Neural cell (in vitro differentiated cells): ENCODE measurements at regions not wholly inside any gene's neighbourhood (a gene's known extent, or its start where the extent isn't known, plus 50 kb on each side); places are given as distances from the start of the nearest gene placed in this dataset.

ENCODE experiments used
- H2AFZ ChIP-seq: fragments of 200-600, 300-800 bp; sonication (generic), shearing (Covaris generic); 2 replicates; pipeline ENCODE4 v1.6.0; 2014; ENCODE audit warnings: low read depth, mild to moderate bottlenecking, antibody characterized with exemption, low read length, moderate library complexity
- H3F3A ChIP-seq: fragments of 200-600 bp; shearing (Covaris generic); 2 replicates; pipeline ENCODE4 v1.6.1; 2016; ENCODE audit warnings: mild to moderate bottlenecking, moderate library complexity, mixed read lengths, antibody characterized with exemption, low read length; ENCODE audit not compliant: insufficient read depth, poor library complexity, severe bottlenecking
- H3K27ac ChIP-seq: fragments of 200-600, 300-800 bp; sonication (generic), shearing (Covaris generic); 2 replicates; pipeline ENCODE4 v1.5.1; 2014; ENCODE audit warnings: mild to moderate bottlenecking, low read length, moderate library complexity
- H3K27me3 ChIP-seq: fragments of 300-800, 200-600 bp; sonication (generic), shearing (Covaris generic); 2 replicates; pipeline ENCODE4 v1.6.0; 2014; ENCODE audit warnings: mild to moderate bottlenecking, low read depth, low read length, moderate library complexity; ENCODE audit not compliant: insufficient read depth
- H3K36me3 ChIP-seq: fragments of 300-800, 200-600 bp; sonication (generic), shearing (Covaris generic); 2 replicates; pipeline ENCODE4 v1.5.1; 2014; ENCODE audit warnings: mild to moderate bottlenecking, antibody characterized with exemption, low read length, moderate library complexity; ENCODE audit not compliant: insufficient read depth
- H3K4me2 ChIP-seq: fragments of 300-800, 200-600 bp; sonication (generic), shearing (Covaris generic); 2 replicates; pipeline ENCODE4 v1.6.0; 2014; ENCODE audit warnings: mild to moderate bottlenecking, low read length
- H3K4me3 ChIP-seq: fragments of 300-800, 200-600 bp; sonication (generic), shearing (Covaris generic); 2 replicates; pipeline ENCODE4 v1.5.1; 2014; ENCODE audit warnings: mild to moderate bottlenecking, low read length, moderate library complexity
- H3K79me2 ChIP-seq: fragments of 200-600 bp; shearing (Covaris generic); replicated peaks from 2 replicates; pipeline ENCODE4 v1.6.0; 2014; ENCODE audit warnings: mild to moderate bottlenecking, low read length, moderate library complexity; ENCODE audit not compliant: insufficient read depth
- H3K9ac ChIP-seq: fragments of 300-800, 200-600 bp; sonication (generic), shearing (Covaris generic); 2 replicates; pipeline ENCODE4 v1.6.1; 2016; ENCODE audit warnings: mild to moderate bottlenecking, low read length, mixed read lengths
- H3K9me2 ChIP-seq: fragments of 200-600 bp; shearing (Covaris generic); 2 replicates; pipeline ENCODE4 v1.6.1; 2016; ENCODE audit warnings: mild to moderate bottlenecking, low read length, mixed read lengths; ENCODE audit not compliant: insufficient read depth
- H3K9me3 ChIP-seq: fragments of 200-600, 300-800 bp; sonication (generic), shearing (Covaris generic); 2 replicates; pipeline ENCODE4 v1.6.1; 2016; ENCODE audit warnings: mild to moderate bottlenecking, mixed run types, low read length, moderate library complexity, mixed read lengths
- H4K20me1 ChIP-seq: fragments of 200-600 bp; shearing (Covaris generic); 2 replicates; pipeline ENCODE4 v1.6.1; 2016; ENCODE audit warnings: mild to moderate bottlenecking, mixed run types; ENCODE audit not compliant: insufficient read depth
- EP300 ChIP-seq: fragments of 450-650 bp; conservative IDR thresholded peaks from 2 replicates; pipeline ENCODE4 v1.6.1; 2014; ENCODE audit warnings: antibody characterized with exemption, mild to moderate bottlenecking, moderate library complexity; ENCODE audit not compliant: poor library complexity, severe bottlenecking
- EZH2 ChIP-seq: fragments of 200-600, 300-800 bp; shearing (Covaris generic), sonication (generic); IDR thresholded peaks from 2 replicates; pipeline ENCODE4 v1.6.1; 2014; ENCODE audit warnings: antibody characterized with exemption, low read length, borderline replicate concordance, mild to moderate bottlenecking; ENCODE audit not compliant: insufficient read depth, poor library complexity, severe bottlenecking
- MXI1 ChIP-seq: fragments of 450-650 bp; conservative IDR thresholded peaks from 2 replicates; pipeline ENCODE4 v1.6.1; 2014; ENCODE audit warnings: antibody characterized with exemption, mild to moderate bottlenecking; ENCODE audit not compliant: poor library complexity, severe bottlenecking
- POLR2AphosphoS5 ChIP-seq: IDR thresholded peaks from 2 replicates; pipeline ENCODE4 v1.6.1; 2012
- RAD21 ChIP-seq: fragments of 450-650 bp; conservative IDR thresholded peaks from 2 replicates; pipeline ENCODE4 v1.6.1; 2014; ENCODE audit warnings: antibody characterized with exemption, mild to moderate bottlenecking, moderate library complexity
- SMC3 ChIP-seq: fragments of 450-650 bp; conservative IDR thresholded peaks from 2 replicates; pipeline ENCODE4 v1.6.1; 2014; ENCODE audit warnings: antibody characterized with exemption, mild to moderate bottlenecking, moderate library complexity; ENCODE audit not compliant: poor library complexity
- TAF1 ChIP-seq: IDR thresholded peaks from 2 replicates; pipeline ENCODE4 v1.6.1; 2012; ENCODE audit warnings: low read depth
- TF ChIP-seq, protein P1 (sequence below): IDR thresholded peaks from 2 replicates; pipeline ENCODE4 v1.6.1; 2012; ENCODE audit warnings: borderline replicate concordance
- TF ChIP-seq, protein P2 (sequence below): fragments of 450-650 bp; IDR thresholded peaks from 2 replicates; pipeline ENCODE4 v1.5.1; 2014; ENCODE audit warnings: antibody characterized with exemption, mild to moderate bottlenecking, moderate library complexity; ENCODE audit not compliant: poor library complexity, severe bottlenecking

DNA sequence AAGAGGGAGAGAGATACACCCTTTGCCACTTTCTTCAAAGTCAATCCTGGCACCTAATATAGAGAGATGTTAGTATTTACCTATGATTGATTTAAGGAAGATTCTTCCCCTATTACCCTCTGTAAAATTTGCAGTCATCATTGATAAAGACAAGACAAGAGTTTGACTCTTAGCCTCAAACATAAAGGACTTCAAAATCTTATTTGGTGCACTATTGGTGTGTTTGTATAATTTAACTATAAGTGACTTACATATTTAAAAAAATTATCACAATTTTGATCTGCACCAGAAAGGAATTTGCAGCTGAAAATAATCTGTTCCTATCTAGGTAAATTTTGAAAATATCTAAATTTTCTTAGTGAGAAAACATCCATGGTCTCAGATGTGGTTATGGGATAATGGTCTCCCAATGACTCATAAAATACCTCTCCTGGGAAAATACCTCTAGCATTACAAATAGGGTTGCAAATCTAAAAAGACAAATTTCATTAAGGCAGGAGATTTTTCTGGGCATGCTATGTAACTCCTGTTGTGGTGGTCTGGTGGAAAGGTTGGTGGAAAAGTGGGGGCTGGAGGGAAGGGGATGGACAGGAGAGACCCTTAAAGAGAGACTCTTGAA is 173.6 kb upstream of the MED14 start:
- H3F3A ChIP-seq, result no peaks in the 10 kb centered on the region
- no peaks in the 10 kb centered on the region for H3K36me3 ChIP-seq
- no peaks in the 10 kb centered on the region for H3K9me2 ChIP-seq
- H2AFZ ChIP-seq, result no peak overlapping the region
- no peak overlapping the region for H3K4me2 ChIP-seq
- H3K79me2 ChIP-seq, result no peaks in the 10 kb centered on the region
- H3K9me3 ChIP-seq, result no peaks in the 10 kb centered on the region
- TF ChIP-seq, protein P1, sequence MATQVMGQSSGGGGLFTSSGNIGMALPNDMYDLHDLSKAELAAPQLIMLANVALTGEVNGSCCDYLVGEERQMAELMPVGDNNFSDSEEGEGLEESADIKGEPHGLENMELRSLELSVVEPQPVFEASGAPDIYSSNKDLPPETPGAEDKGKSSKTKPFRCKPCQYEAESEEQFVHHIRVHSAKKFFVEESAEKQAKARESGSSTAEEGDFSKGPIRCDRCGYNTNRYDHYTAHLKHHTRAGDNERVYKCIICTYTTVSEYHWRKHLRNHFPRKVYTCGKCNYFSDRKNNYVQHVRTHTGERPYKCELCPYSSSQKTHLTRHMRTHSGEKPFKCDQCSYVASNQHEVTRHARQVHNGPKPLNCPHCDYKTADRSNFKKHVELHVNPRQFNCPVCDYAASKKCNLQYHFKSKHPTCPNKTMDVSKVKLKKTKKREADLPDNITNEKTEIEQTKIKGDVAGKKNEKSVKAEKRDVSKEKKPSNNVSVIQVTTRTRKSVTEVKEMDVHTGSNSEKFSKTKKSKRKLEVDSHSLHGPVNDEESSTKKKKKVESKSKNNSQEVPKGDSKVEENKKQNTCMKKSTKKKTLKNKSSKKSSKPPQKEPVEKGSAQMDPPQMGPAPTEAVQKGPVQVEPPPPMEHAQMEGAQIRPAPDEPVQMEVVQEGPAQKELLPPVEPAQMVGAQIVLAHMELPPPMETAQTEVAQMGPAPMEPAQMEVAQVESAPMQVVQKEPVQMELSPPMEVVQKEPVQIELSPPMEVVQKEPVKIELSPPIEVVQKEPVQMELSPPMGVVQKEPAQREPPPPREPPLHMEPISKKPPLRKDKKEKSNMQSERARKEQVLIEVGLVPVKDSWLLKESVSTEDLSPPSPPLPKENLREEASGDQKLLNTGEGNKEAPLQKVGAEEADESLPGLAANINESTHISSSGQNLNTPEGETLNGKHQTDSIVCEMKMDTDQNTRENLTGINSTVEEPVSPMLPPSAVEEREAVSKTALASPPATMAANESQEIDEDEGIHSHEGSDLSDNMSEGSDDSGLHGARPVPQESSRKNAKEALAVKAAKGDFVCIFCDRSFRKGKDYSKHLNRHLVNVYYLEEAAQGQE, result no peak
- no peak for TF ChIP-seq RAD21
- TF ChIP-seq EP300, result no peak
- no peak for TF ChIP-seq POLR2AphosphoS5
- no peak for TF ChIP-seq EZH2
- TF ChIP-seq SMC3, result no peak
- no peak for TF ChIP-seq MXI1
- TF ChIP-seq, protein P2, sequence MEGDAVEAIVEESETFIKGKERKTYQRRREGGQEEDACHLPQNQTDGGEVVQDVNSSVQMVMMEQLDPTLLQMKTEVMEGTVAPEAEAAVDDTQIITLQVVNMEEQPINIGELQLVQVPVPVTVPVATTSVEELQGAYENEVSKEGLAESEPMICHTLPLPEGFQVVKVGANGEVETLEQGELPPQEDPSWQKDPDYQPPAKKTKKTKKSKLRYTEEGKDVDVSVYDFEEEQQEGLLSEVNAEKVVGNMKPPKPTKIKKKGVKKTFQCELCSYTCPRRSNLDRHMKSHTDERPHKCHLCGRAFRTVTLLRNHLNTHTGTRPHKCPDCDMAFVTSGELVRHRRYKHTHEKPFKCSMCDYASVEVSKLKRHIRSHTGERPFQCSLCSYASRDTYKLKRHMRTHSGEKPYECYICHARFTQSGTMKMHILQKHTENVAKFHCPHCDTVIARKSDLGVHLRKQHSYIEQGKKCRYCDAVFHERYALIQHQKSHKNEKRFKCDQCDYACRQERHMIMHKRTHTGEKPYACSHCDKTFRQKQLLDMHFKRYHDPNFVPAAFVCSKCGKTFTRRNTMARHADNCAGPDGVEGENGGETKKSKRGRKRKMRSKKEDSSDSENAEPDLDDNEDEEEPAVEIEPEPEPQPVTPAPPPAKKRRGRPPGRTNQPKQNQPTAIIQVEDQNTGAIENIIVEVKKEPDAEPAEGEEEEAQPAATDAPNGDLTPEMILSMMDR, result no peak
- no peak for TF ChIP-seq TAF1
- no peaks in the 10 kb centered on the region for H4K20me1 ChIP-seq
- no peak overlapping the region for H3K4me3 ChIP-seq
- H3K27ac ChIP-seq, result no peak overlapping the region
- no peak overlapping the region for H3K9ac ChIP-seq
- H3K27me3 ChIP-seq, result no peaks in the 10 kb centered on the region

DNA sequence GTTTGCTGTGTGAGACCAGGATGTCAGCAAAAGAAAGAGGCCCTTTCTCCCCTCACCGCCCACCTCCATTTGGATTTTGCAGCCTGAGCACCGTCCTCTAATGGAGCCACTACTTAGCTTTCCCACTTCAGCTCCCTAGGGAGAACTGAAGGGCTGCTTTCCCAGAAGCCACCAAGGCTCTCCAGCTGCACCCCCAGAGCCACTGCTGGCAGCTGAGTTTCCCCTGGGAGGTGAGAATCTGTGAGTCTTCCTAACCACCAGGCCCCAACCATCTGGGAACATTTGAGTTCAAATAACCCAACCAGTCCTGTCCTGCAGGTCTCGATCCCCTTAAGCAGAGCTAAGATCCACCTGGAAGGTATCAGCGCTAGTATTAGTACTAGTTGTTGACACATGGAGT is 173.1 kb upstream of the USP9X start:
- Histone ChIP-seq H3K4me2 (no peak overlapping the region), H3K9ac (no peak overlapping the region), H2AFZ (no peak overlapping the region), H4K20me1 (no peaks in the 10 kb centered on the region), H3K4me3 (no peak overlapping the region), H3K27me3 (no peaks in the 10 kb centered on the region), H3K9me3 (no peaks in the 10 kb centered on the region), H3F3A (no peaks in the 10 kb centered on the region), H3K9me2 (no peaks in the 10 kb centered on the region), H3K79me2 (no peaks in the 10 kb centered on the region), H3K27ac (no peak overlapping the region), H3K36me3 (no peaks in the 10 kb centered on the region)
- TF ChIP-seq TAF1, result no peak
- no peak for TF ChIP-seq SMC3
- TF ChIP-seq MXI1, result no peak
- no peak for TF ChIP-seq EP300
- no peak for TF ChIP-seq RAD21
- TF ChIP-seq, protein P1, result no peak
- TF ChIP-seq EZH2, result no peak
- TF ChIP-seq, protein P2, result no peak
- TF ChIP-seq POLR2AphosphoS5, result no peak
